GM12865 (cell line): ENCODE measurements at regions not wholly inside any gene's neighbourhood (a gene's known extent, or its start where the extent isn't known, plus 50 kb on each side); places are given as distances from the start of the nearest gene placed in this dataset.
"Not testable (repeated sequence)": the region's sequence is repeated elsewhere in the genome, so short reads cannot be mapped to it uniquely, and the experiment has no call there.

Experiments
- DNase-seq: peaks from one replicate; pipeline ENCODE4 v3.0.0; 2010; ENCODE audit warnings: low read depth
- H3K4me3 ChIP-seq: 2 replicates; pipeline ENCODE4 v1.5.1; 2011; ENCODE audit warnings: mild to moderate bottlenecking, low read depth, low read length, control low read depth
- CTCF ChIP-seq: IDR thresholded peaks from 2 replicates; pipeline ENCODE4 v1.5.1; 2011; ENCODE audit warnings: low read length, control low read depth, low read depth, inconsistent platforms; ENCODE audit not compliant: insufficient read depth; ENCODE audit errors: missing control alignments

- no peak for TF ChIP-seq CTCF
- H3K4me3 ChIP-seq, result no peak overlapping the region
- no peak for DNase-seq
Measured at GRCh38 chr10:107970512-107970911, 806.0 kb upstream of the SORCS1 start.

GRCh38 chr10:107969936-107970335, 805.4 kb upstream of the SORCS1 start:
- no peak overlapping the region for H3K4me3 ChIP-seq
- no peak for TF ChIP-seq CTCF
- DNase-seq, result no peak

- TF ChIP-seq CTCF, result no peak
- DNase-seq, result no peak
- H3K4me3 ChIP-seq, result no peak overlapping the region
Measured at GRCh38 chr10:107966826-107967225, 802.3 kb upstream of the SORCS1 start.

- H3K4me3 ChIP-seq, result no peak overlapping the region
- DNase-seq, result no peak
- TF ChIP-seq CTCF, result no peak
Measured at GRCh38 chr10:107952649-107953556, 788.4 kb upstream of the SORCS1 start.

- not testable (repeated sequence) for DNase-seq, H3K4me3 ChIP-seq
Measured at GRCh38 chr10:107950411-107951062, 786.0 kb upstream of the SORCS1 start.

- TF ChIP-seq CTCF, result no peak
- no peak overlapping the region for H3K4me3 ChIP-seq
- no peak for DNase-seq
Measured at GRCh38 chr10:107942826-107943225, 778.3 kb upstream of the SORCS1 start.

- DNase-seq, result no peak
- TF ChIP-seq CTCF, result no peak
- H3K4me3 ChIP-seq, result no peak overlapping the region
Measured at GRCh38 chr10:107933076-107933475, 768.6 kb upstream of the SORCS1 start.
